ENCODE measurements at regions not wholly inside any gene's neighbourhood (a gene's known extent, or its start where the extent isn't known, plus 50 kb on each side); places are given as distances from the start of the nearest gene placed in this dataset.
"Not testable (repeated sequence)": the region's sequence is repeated elsewhere in the genome, so short reads cannot be mapped to it uniquely, and the experiment has no call there.

DNA sequence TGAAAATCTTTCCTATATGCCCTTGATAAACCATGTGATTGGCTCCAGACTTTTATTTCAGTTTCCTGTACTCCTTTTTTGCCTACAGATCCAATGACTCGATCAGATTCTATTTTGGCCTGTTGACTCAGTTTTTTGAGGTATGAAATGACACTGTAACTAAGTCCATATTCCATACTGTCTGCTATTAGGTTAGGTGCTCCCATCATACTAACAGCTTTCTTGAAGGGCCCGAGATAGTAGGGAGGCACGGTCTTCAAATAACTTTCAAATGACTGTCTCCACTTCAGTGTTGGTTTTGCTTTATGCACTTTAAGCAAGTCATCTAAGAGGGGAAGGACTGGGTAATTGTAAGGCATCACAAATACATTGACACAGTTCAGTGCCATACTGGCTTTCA is 295.4 kb upstream of the DAB2 start:
- DNase-seq = no peak

DNA sequence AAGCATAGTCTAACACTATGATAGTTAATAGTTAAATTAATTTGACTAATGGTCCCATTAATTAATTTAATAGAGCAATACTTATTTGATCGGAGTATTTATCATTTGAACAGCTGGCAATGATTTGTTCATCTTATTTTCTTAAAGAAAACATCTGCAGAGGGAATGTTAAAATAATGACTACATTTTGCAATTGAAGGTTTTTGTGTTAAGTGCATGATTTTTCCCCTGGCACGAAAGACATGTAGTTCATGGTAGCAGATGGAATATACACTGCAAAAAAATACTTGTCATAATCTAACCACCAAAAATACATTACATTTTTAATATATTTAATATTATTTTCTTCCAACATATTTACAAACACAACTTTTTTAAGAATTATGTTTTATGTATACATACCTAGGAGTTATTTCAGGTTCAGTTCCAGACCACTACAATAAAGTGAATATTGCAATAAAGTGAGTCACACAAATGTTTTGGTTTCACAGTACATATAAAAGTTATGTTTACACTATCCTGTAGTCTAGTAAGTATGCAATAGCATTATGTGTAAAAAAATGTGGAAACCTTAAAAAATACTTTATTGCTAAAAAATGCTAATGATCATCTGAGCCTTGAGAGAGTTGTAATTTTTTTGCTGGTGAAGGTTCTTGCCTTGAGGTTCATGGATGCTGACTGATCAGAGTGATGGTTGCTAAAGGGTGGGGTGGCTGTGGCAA is 292.6 kb upstream of the DAB2 start:
- no peak for DNase-seq

GRCh38 chr5:39716532-39717028 is 291.8 kb upstream of the DAB2 start:
- DNase-seq = peak; percentile 5

DNA sequence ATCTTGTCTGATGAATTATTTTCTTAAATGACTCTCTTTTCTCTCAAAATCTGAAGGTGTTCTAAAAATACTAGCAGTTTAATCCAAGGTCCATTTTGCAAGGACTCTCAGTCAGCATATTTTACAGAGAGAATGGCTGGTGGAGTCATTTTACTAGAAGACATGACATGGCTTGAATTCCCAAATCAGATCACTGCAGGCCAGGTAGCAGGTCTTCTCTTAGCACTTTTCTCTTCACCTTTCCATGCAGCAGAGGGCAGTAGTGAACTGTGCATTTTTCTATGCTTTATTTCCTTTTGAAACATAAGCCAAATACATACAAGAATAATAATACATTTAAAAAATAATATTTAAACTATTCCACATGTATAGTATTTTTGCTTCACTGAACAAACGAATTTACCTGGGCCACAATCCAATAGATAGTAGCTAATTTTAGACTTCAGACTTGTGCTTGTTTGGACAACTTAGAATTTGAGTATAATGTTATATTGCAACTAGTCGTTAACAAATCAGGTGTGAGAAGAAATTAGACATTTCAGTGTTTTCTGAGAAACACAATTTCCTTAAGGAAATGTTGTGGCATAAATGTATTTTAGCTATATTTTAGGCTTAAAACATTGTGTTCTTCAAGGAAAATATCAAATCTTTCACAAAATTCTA is 289.4 kb upstream of the DAB2 start:
- peak; percentile 35 for DNase-seq

DNA sequence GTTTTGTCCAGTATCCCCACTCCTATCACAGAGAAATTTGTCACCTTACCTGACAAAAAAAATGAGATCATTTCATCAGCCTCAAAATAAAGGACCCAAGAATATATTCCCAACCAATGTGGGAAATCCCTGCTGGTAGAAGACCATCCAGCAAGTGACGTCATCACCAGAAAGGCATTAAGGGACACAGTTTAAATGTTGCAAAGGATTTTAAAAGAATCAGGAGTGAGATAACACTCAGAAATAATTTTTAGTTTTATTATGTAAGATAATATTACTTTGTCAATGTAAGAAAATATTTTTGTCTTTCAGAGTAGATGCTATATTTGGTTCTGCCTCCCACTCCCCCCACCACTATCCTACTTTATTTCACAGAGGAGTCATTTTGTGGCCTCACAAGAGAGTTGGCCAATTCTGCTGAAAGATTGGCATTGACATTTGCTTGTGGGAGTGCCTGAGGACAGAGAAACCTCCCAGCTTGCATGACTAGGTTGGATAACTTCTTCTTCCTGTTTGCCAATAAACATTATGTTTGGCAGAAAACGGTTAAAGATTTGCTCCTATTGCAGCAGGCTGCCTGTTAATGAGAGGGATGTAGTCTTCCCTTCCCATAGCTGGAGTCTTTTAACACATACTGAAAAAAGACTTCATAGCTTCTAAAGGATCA is 288.6 kb upstream of the DAB2 start:
- no peak for DNase-seq

- DNase-seq = no peak
Measured at GRCh38 chr5:39712316-39713249, 287.8 kb upstream of the DAB2 start.

- no peak for DNase-seq
Measured at GRCh38 chr5:39711821-39712220, 287.0 kb upstream of the DAB2 start.

- DNase-seq = no peak
Measured at GRCh38 chr5:39709032-39709431, 284.3 kb upstream of the DAB2 start.

DNA sequence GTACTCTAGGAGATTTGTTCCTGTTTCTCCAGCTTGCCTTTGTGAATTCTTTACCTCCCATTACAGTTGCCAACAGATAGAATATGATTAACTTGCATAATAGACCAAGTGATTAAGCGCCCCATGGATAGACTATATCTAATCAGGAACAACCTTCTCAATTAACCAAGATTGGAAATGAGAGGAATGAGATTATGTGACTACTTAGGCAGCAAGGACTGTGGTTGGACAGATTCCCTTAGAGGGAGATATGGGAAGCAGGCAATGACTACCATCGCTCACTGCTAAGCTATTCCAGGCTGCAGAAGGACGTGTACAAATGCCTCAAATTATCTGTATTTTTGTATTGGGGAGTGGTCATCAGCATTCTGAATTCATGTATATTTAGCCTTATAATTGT is 278.1 kb upstream of the DAB2 start:
- DNase-seq = no peak

GRCh38 chr5:39700523-39700922 is 275.7 kb upstream of the DAB2 start:
- no peak for DNase-seq

DNA sequence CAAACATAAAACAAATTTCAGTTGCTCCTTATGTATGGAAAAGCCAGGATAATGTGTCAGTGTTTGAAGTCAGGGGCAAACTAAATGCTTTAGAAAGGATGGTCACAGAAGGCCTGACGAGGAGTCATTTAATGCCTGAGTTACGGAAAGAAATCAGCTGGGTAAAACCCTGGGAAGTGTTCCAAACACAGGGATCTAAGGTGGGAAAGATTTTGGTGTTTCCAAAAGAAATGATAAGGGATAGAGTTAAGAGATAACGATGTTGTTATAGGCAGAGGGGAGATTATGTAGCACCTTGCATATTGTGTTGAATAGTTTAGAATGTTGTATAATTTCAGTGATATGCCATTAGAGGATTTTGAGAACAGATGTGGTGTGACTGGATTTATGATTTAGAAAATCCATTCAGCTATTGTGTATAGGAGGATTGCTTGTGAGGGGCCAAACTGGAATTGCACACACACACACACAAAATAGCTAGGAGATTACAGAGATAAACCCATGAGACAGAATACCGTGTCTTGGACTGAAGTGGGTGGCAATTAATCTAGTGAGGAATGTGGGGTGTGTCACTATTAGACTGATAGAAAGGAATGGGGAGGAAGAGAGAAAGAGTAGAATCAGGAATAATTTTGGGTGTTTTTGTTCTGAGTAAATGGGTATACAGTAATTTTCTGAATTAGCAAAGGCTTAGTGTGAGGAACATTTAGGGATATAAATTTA is 274.2 kb upstream of the DAB2 start:
- DNase-seq = no peak

GRCh38 chr5:39697881-39698280 is 273.1 kb upstream of the DAB2 start:
- DNase-seq = no peak

DNA sequence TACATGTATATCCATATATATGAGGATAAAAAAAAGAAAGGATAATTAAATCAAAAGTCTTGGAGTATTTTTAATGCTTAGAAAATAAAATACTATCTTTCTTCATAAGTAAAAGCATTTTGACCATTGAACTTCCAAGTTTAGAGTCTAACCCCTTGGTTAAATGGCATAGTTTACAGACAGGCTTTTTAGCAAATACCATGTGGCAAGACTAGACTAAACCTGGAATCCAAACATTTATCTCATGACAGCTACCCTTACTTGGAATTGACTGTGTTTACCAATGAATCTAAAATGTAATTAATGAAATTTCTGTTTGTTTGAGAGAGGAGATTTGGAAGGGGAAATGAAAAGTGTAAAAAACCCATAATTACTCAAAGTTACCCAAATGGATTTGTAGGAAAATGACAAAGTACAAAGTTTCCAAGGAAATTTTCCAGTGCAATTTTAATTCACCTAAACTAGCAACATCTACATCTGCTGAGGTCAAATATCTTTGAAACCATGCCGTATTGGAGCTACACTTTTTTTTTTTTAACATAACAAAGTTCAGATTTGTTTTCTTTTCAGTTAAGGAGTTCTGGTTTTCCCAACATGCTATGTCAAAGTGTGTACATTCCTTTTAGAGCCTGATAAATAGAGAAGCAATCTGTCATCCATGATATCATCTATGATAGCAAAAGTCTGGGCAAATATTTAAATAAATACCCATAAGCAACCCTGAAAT is 272.1 kb upstream of the DAB2 start:
- DNase-seq = no peak

DNA sequence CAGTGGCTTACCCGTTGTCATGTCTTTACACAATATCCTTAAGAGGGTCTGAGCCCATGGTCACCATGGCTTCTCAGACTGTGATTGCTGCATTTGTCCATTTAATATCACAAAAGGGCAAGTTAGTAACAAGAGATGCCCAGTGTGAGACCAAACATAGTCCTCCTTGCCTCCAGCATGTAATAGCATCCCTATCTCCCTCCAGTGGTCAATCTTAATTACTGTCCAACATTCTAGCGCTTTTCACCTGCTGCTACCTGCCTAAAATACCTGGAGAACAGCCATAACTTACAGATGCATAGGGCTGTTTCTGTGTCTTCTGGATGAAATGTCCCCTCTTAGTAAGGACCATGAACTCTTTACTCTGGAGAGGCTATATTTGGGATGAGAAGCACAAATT is 267.2 kb upstream of the DAB2 start:
- DNase-seq = no peak

DNA sequence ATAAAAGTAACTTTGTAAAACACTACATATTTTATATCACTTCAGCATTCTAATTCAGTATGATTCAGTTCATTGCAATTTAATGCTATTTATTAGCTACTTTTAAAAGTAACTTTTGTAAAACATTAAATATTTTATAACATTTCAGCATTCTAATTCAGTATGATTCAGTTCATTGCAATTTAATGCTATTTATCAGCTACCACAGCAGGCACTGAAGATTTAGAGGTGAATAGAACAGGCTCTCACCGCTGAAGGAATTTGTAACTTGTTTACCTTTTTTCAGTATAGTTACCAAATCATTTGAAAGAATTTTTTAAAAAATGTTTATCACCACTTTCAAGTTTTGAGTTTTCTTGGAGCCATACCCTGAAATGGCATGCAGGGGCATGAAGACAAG is 266.4 kb upstream of the DAB2 start:
- DNase-seq = no peak

DNA sequence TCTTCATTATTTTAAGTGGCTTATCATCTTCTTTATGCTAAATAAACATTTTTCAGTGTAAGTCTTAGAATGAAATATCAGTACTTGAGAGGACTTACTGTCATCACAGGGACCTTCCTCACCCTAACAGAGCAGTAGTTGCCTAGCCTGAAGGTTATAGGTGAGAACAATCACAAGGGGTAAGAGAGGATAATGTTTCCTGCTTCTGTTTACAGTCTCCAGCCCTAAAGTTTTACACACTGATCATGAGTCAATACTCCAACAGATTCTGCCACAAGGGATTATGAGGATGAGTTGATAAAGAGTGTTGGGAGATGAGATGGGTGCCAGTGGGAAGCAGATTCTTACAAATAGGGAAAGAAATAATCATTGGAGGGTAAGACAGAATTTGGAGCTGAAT is 265.1 kb upstream of the DAB2 start:
- DNase-seq = no peak

GRCh38 chr5:39687924-39688323 is 263.1 kb upstream of the DAB2 start:
- not testable (repeated sequence) for DNase-seq

- DNase-seq = no peak
Measured at GRCh38 chr5:39680213-39680612, 255.4 kb upstream of the DAB2 start.

DNA sequence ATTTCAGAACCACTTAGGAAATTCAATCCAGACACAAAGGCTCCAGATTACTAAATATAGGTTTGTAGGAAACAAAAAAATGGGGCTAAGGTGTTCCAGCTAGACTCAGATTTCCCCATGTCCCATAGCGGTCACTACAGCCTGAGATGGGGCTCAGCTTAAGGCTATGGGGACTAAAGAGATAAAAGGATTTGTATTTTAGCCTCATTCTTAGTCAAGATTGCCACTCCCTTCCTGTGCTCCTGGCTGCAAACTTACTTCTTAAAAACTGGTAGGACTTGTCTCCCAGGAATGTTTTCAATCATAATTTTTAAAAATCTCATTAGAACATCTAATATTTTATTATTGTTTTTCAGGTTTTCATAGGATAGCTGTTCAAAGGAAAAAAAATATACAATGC is 253.8 kb upstream of the DAB2 start:
- no peak for DNase-seq

DNA sequence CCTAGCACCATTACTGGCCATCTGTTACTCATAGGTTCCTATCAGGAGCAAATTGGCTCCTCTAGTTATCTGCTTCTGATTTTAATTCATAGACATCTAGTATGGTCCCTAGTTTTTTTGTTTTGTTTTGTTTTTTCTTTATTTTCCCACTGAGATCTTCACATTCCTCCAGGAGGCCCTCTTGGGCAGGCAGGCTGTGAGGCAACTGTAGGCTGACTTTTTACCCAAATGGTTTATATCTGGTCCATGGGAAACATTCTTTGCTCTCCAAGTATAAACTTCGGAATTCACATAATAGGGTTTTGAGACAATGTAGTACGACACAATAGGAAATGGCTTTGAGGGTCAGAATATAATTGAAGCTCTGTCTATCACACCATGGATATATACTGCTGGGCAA is 250.9 kb upstream of the DAB2 start:
- no peak for DNase-seq
